HG03159 (cell line): ENCODE measurements at regions not wholly inside any gene's neighbourhood (a gene's known extent, or its start where the extent isn't known, plus 50 kb on each side); places are given as distances from the start of the nearest gene placed in this dataset.
"Not testable (repeated sequence)": the region's sequence is repeated elsewhere in the genome, so short reads cannot be mapped to it uniquely, and the experiment has no call there.

Experiments
- ATAC-seq: cut with Tn5 transposase; IDR thresholded peaks from one replicate; pipeline ENCODE4 v1.9.1; 2021; ENCODE audit warnings: mild to moderate bottlenecking, moderate library complexity; ENCODE audit not compliant: unreplicated experiment

DNA sequence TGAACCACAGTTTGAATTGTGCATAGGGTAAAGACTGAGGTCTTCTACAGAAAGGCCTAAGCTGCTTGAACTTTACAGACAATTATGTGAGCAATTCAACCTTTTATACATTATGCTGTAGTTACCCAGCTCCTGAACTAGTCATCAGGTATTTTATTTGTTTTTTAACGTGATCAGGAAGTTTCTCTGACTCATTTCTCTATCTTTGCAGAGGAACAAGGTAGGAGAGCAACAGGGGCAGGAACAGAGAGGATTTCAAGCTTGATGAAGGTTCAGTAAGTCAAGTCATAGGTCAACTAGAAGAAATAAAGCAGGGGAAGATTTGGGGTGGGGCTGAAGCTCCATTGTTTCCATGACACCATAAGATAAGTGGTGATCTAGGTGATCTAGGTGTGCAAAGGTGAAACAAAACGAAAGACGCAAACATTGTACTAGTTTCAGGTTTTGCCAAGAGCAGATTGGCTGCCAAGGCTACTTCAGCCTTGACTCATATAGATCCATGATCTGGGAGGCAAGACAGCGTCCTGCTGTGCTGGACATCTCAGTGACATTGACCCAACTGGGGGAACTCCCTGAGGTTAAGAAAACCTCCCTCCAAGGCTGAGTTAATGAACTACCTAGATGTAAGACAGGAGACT, 198.1 kb downstream of the DAD1 start:
- peak; percentile 51 for ATAC-seq

DNA sequence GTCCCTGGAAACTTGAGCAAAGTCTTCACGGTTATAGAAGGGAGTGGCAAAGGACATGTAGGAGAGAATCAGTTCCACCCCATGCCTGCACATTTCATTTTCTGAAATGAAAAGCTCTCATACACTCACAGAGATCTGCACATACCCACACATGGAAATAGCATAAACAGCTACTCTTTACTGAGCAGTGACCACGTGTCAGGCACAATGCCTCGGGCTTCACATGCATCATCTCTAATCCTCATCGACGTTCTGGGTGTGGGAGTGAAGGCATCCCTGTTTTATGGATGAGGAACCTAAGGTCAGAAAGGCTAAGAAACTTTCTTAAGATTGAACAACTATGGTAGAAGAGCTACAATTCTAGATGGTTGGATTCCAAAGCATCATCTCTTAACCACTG, 198.8 kb downstream of the DAD1 start:
- no peak for ATAC-seq

DNA sequence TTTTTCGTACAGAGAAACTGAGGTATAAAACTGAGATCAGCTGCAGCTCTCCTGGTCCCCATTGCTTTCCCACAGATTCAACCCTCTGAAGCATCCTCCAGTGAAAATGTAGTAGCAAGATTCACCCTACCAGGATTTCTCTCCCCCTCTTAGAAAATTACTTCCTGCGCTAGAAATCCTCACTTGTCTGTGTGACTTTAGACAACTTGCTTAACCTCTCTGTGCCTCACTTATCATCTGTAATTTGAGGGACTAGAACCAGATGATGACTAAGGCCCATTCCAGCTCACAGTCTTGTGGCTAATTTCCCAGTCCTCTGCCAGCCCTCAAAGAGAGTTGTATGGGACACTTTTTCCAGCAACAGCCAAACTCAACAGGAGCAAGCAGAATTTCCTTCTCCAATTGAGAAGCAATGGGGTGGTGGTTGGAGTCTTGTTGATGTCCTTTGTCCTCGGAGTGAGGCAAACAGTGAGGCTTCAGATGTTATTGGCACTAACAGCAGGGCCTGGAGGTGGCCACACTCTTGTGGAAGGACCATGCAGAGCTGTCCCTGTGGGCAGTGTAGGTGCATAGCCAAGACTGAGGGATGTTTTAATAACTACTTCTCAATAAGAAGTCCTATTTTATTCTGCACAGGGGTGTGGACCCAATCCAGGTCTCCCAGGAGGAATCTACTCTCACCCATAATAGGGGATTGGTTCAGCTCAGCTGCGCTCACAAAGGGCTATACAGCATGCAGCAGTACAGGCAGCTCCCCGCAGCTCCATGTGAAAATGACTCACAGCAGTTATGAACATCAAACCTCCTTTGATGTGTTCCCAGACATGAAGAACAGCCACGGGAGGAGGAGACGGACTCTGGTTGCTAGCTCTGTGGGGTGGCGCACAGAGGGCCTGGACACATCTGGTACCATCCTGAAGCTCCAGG, 200.1 kb downstream of the DAD1 start:
- no peak for ATAC-seq

DNA sequence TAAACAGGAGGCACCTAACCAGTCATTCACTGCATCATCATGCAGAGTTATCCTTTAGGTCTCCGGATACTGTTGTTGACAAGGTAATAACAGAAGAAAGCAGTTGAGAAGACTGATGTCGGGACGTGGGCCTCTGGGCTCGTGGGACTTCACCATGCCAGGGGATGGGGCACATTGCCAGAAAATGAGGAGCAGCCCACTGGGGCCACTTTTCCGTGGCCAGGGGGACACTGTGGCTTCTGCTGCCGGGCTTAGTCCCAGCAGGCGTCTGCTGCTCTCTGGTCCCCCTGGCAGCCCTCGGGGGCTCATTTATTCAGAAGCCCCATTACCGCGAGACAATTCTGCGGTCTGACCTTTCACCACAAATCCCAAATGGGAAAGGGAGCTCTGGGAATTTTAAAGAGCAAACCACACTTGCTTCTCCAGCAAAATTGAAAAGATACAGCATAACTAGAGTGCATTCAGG, 201.2 kb downstream of the DAD1 start:
- no peak for ATAC-seq

DNA sequence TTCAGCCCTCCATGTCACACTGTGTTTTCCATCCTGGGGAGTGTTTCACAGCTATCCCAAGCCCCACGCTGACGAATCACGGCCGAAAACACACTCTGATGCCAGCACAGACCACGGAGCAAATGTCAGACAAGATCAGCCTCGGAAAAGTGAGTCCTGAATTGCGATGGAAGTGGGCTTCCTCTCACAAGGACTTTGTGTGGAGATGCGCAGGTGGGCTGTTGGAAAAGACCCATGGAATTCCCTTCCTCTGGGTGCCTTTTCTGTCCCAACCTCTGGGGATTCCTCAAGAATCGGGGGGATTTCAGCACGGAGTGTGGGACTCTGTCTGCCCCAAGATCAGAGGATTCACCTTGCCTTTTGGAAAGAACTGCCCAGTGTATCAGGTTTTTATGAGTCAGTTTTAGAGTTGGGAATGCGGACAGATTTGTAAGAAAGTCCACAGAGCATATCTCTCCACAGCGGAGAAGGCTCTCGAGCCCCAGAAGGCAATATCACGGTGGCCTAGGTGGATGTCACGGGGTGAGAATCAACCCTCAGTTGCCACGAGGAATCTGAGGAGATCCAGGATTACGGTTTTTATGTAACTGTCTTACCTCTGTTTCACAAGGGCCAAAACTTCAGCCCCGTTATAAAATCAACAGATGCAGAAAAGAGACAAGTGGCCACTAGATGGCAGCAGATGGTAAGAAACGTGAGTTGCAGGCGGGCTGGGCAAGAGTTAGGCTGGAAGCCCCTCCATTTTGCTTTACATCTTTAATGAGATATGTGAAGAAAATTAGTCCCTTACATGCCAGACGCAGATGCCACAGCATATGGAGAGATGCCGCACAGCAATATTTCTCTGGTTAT, 201.9 kb downstream of the DAD1 start:
- no peak for ATAC-seq

DNA sequence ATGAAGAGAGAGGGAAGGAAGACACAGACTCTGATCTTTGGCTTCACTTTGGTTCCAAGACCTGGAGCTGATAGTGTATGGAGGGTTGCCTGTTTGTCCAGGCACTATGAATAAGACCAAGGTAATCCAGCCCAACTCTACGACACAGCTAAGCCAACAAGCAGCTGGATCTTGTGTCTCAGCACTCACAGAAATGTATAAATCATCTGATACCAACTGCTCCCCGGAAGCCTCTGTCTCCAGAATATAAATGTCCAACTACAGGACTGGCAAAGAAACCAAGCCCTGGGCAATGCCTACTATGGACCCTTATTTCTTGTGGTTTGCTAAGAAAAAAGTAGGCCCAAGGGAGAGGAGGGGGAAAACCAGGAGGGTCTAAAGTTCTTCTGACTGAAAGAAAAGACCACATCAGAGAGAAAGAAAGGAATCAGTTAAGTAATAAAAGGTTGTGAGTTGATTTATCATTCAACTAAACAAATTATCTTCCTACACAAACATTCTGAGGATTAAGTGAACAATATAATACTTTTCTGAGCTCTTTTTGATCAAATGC, 204.0 kb downstream of the DAD1 start:
- ATAC-seq: no peak

DNA sequence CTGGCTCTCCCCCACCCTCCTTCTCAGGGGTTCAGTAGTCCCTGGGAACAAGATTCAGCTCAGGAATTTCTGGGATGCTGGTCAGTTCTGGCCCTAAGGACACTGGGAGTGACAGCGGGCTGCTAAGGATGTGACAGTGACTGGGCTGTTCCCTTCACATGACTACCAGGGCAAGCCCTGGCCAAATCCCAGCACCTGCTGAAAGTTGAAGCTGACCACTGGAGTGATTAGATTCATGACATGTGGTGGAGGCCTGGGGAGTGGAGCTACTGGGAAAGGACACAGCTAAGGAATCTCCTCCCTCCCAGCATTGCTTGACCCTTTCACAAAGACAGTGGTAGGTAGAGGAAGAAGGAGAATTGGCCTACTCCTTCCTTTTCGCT, 204.9 kb downstream of the DAD1 start:
- ATAC-seq: no peak

DNA sequence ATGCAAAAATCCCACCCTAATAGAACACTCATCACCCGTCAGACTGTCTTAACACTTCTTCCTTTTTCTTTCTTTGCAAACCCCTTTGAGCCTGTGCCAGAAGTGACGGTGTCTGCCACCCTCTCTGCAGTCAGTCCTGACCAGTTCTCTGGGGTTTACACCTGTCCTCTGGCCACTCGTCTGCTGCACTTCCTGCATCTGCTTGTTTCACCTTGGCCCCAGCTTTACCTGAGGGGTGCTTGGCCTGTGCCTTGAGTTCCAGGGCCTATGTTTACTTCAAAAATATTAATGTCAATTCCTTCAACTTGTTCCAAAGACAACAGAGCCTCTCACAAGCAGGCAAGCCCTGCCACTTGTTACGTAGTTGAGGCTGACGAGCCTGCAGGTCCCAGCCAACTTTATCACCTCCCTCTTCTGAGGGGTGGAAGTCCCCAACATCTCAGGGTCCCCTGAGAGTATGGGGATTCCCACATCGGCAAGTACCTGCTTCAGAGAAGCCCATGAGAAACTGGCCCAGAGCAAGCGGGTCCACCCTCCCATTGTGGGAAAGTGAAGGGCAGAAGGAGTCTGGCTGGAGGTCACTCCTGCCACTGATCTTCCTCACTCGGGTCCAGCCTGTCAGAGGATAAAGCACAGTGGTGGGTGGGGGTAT, 205.4 kb downstream of the DAD1 start:
- peak; percentile 45 for ATAC-seq

DNA sequence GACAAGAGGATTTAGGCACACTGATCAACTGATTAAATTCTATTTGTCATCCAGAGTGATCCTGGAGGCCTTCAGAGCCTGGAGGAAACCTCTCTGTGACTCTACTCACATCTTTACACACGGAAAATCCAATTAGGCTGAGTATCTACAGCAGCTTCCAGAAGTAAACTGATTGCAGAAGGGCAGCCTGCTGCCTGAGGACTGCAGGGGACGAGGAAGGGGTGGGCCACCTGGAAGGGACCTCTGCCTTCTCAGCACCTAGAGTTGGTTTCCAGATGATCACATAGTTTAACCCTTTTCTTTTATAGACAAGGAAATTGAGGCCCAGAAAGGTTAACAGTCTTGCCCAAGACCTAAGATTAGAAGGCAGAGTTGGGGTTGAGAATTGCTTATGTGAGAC, 206.1 kb downstream of the DAD1 start:
- no peak for ATAC-seq

DNA sequence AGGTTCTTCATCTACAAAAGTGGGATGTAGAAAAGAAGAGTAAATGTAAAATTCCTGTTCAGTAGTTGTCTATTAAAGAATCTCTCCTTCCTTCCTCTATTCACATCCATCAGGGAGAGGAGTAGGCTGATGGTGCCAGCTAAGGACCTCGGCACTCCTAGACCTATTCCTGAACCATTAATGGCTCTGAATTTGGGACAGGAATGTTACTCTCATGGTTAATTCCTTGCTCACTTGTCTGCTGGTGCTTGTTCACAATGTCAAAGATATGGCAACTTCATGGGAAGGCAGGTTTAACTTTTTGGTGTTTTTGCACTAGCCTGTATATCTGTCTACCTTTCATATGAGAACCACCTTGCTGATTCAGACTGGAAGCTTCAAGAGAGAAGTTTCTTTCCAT, 206.6 kb downstream of the DAD1 start:
- no peak for ATAC-seq

DNA sequence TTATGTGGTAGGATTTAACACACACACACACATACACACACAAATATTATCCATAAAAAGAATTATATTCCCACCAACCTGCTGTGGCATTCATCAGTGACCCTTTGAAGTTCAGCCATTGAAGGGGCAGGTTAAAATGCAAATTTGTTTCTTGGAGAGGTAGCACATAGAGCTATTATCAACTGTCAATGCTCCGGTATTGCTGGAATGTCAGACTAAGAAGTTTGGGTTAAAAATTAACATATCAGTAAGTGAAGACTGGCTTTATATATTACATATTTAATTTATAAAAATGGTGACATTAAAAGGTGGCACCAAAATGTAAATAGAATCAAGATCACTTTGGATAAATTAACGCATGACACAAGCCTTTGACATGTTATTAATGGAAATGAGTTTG, 207.3 kb downstream of the DAD1 start:
- ATAC-seq: no peak

DNA sequence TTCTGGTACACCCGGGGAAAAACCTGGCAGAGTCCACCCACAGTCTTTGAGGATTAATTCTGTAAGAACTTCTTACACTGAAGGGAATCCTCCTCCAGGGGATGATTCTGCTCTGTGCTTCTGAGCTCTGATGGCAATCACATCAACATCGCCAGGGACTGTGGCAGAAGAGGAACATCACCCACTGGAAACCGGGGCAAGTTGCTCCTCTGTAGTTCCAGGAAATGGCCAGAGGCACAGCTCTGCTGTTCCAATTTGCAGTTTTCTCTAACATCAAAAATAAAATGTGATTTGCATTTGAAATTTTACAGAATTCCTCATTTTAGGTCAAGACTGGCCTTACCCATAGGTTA, 207.6 kb downstream of the DAD1 start:
- no peak for ATAC-seq

DNA sequence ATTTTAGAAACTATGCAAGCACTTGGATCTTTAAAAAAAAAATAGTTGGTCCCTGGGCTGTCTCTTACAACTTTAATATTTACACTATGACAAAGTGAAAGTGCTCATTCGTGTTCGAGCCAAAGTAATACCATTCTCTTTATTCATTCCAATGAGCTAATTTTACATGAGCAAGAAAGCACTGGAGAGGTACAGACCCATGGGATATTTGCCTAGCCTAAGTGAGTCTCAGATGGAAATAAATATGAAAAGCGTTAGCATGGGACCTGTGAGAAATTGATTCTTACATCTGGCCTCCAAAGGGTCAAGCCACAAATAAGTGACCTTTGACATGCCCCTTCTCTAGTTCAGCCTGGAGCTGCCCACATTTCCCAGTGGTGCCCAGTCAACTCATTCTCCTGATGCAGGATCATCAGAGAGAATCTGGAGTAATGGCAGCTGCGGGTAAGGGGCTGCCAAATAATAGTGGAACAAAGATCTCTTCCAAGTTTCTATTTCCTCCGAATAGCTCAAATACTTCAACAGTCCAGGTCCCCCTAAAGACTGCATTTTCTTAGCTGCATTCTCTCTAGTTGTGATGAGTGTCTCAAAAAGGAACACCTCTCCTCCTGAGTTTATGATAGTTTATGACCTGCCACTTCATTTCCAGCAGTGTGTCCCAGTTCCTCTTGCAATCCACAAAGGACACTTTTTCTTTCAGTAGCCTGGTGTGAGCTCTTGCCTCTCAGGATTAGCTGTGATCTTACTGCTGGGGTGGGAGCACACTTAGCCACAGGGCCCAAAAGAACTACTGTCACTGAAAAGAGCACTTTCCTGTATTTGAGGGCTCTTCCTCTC, 208.2 kb downstream of the DAD1 start:
- ATAC-seq: no peak

DNA sequence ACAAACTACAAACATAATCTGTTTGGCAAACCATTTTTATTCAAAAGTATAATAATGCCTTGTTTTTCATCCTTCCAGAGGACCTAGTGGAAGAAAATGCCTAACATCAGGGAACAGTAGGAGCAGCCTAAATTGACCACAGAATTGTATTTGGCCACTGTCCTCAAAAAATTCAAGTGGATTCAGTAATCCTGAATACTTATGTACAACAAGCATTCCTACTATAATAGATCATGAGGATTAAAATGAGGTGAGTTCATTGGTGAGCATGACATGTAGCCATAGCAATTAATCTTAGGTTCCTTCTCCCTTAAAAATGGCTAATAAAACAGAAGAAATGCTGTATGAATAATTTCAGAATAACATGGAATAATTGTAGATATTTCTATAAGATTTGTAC, 209.3 kb downstream of the DAD1 start:
- ATAC-seq: no peak

DNA sequence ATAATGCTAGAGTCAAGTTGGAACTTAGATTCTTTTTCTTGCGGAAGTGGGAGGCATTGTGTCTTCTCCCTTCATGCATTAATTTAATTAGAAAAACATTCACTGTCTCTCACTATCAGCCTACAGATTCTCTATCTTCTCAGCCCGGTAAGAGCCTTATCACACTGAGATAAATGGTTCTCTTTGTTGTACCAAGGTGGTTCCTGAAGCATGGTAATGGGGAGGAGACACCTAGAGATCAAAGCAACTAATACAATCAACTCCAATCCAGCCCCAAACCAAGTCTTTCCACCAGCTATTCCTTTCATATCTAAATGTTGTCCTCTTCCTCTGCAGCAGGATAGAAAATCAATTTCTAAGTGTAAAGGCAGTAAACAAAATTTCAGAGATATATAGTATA, 210.8 kb downstream of the DAD1 start:
- no peak for ATAC-seq

DNA sequence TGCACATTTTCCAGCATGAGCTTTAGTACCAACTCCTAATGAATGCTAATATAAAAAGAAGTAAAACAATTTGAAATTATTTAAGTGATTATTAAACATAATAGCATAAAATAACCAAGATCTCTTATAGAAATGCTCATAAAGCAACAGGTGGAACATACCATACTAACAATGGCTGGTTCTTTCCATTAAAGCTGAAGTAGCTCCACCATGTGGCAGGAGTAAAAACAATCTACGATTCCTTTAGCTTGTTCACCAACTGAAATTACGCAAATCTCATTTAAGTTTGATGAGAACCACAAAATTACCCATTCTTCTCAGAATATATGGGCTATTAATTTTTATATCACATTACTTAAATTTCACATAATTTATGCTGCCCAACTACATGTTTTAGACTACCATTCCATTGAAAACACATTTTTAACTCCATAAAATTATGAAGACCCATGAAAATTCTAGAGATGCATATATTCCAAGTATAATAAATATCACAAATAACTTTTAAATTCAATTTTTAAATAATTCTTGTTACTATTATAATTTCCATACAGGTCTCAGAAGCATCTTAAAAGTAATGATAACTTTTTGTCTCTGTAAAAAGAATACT, 213.6 kb downstream of the DAD1 start:
- ATAC-seq: no peak

DNA sequence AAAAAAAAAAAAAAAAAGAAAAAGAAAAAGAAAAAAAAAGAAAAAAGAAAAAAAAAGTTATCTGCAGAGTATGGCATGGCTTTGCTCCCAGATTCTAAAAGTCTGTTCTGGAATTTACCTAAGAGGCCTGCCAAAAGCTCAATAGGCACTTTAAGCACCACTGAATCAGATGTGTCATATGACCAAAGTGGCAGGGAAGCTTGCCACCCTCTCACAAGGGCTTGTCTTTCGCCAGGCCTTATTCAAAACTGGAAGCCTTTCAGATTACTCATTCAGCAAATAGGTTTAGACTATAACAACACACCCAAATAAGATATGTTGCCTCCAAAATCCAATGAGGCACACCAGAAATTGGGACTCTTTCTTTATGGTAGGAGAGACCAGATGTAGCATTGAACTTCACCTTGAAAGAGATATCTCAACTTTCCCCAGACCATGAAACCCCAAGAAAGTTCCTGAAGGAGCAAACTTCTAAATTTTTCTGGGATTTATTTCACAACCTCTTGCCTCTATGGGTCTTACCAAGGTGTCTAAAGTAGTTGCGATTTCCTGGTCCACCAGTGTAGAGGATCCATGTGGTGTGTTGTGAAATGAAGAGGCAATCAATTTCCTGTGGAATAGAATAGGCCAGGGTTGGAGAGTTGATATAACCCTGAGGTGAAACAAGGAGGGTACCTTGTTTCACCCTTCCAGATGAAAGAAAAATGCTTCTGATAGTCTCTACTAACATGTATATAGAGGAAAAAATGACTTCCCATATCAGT, 218.8 kb downstream of the DAD1 start:
- no peak for ATAC-seq

DNA sequence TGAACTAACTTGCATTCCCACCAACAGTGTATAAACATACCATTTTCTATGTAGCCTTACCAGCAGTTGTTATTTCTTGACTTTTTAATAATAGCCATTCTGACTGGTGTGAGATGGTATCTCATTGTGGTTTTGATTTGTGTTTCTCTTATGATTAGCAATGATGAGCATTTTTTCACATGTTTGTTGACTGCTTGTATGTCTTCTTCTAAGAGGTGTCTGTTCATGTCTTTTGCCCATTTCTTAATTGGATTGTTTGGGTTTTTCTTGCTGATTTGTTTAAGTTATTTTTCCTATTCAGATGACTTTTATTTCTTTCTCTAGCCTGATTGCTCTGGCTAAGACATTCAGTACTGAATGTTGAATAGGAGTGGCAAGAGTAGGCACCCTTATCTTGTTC, 230.3 kb downstream of the DAD1 start:
- no peak for ATAC-seq

DNA sequence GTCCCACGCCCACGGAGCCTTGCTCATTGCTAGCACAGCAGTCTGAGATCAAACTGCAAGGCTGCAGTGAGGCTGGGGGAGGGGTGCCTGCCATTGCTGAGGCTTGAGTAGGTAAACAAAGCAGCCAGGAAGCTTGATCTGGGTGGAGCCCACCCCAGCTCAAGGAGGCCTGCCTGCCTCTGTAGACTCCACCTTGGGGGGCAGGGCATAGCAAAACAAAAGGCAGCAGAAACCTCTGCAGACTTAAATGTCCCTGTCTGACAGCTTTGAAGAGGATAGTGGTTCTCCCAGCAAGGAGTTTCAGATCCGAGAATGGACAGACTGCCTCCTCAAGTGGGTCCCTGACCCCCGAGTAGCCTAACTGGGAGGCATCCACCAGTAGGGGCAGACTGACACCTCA, 239.7 kb downstream of the DAD1 start:
- ATAC-seq: not testable (repeated sequence)
